Endothelial cell (in vitro differentiated cells): ENCODE measurements at regions not wholly inside any gene's neighbourhood (a gene's known extent, or its start where the extent isn't known, plus 50 kb on each side); places are given as distances from the start of the nearest gene placed in this dataset.

ENCODE experiments used
- DNase-seq: peaks from one replicate; pipeline ENCODE4 v3.0.0; 2021; ENCODE audit warnings: low spot score
- H3K27ac Mint-ChIP-seq: one replicate; pipeline ENCODE4 v1.8.0; 2021; ENCODE audit warnings: mixed read lengths, inconsistent platforms; ENCODE audit not compliant: unreplicated experiment
- H3K27me3 Mint-ChIP-seq: one replicate; pipeline ENCODE4 v1.8.0; 2021; ENCODE audit warnings: mild to moderate bottlenecking, moderate library complexity, mixed read lengths, inconsistent platforms; ENCODE audit not compliant: unreplicated experiment
- H3K36me3 Mint-ChIP-seq: one replicate; pipeline ENCODE4 v1.8.0; 2021; ENCODE audit warnings: mild to moderate bottlenecking, low read depth, mixed read lengths, inconsistent platforms; ENCODE audit not compliant: unreplicated experiment
- H3K4me1 Mint-ChIP-seq: one replicate; pipeline ENCODE4 v1.8.0; 2021; ENCODE audit warnings: mild to moderate bottlenecking, mixed read lengths, inconsistent platforms; ENCODE audit not compliant: unreplicated experiment
- H3K4me3 Mint-ChIP-seq: one replicate; pipeline ENCODE4 v1.8.0; 2021; ENCODE audit warnings: mild to moderate bottlenecking, mixed read lengths, inconsistent platforms; ENCODE audit not compliant: unreplicated experiment
- H3K9me3 Mint-ChIP-seq: one replicate; pipeline ENCODE4 v1.8.0; 2021; ENCODE audit warnings: mixed read lengths, inconsistent platforms; ENCODE audit not compliant: unreplicated experiment
- CTCF ChIP-seq: fragments of 200-600 bp; sonication (generic); IDR thresholded peaks from one replicate; pipeline ENCODE4 v1.5.0; 2021; ENCODE audit warnings: antibody characterized with exemption; ENCODE audit not compliant: unreplicated experiment

DNA sequence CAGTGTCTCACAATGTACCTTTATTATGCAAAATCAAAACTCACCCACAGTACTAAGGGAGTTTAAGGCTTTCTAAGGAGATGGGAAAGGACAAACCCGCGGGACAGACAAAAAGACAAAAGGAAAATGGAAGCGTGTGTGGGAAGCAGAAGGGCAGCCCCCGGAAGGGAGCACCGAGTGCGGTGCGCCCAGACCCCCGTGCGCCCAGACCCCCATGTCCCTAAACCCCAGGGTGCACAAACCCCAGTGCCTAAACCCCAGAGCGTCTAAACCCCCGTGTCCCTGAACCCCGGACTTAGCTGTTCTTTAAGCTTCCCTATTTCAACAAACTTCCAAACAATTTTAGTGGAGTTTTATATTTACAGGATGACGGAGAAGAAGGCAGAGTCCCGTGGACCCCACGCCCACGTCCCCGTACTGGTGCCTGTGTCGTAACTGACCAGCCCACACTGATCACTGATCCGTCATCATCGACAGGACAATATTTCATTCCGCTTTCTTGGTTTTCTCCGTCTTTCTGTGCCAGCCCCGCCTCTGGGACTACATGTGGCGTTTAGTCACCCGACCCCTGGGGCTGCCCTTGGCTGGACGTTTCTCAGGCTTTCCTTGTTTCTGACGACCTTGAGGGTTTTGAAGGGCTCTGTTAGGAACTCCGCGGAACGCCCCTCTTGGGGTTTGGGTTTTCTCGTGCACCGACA is 76.9 kb downstream of the RTP5 start:
- Mint-ChIP-seq H3K9me3 (no peaks in the 10 kb centered on the region), H3K4me3 (no peak overlapping the region), H3K27ac (peak overlapping the region; percentile 40), H3K27me3 (peaks cover 16% of the 10 kb centered on the region), H3K36me3 (peaks cover 7% of the 10 kb centered on the region), H3K4me1 (peaks cover 5% of the 10 kb centered on the region)
- DNase-seq, result no peak
- no peak for TF ChIP-seq CTCF

- DNase-seq, result no peak
- Mint-ChIP-seq H3K36me3 (peaks cover 7% of the 10 kb centered on the region), H3K4me1 (peaks cover 10% of the 10 kb centered on the region), H3K27me3 (peaks cover 16% of the 10 kb centered on the region), H3K27ac (no peak overlapping the region), H3K9me3 (no peaks in the 10 kb centered on the region), H3K4me3 (no peak overlapping the region)
- TF ChIP-seq CTCF, result no peak
Measured at GRCh38 chr2:241947004-241947350, 77.4 kb downstream of the RTP5 start.

DNA sequence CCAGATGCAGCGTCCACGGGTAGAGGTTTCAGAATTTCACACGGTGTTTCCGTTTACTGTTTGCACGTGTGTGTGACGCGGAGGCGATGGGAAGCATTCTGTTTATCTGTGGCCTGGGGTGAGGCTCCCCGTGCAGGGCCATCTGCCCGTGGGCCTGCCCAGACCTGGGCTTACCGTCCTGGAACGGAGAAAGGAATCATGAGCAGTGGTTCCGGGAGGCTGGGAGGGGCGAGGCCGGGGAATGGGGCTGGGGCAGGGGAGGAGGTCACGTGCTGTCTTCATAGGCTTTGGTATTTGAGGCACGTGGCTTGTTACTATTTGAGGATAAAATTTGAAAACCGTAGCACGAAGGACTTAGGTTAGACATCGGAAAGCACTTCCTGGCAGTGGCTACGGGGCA is 77.9 kb downstream of the RTP5 start:
- H3K4me3 Mint-ChIP-seq, result no peak overlapping the region
- H3K9me3 Mint-ChIP-seq, result no peaks in the 10 kb centered on the region
- no peak for DNase-seq
- H3K36me3 Mint-ChIP-seq, result peaks cover 7% of the 10 kb centered on the region
- peaks cover 15% of the 10 kb centered on the region for H3K27me3 Mint-ChIP-seq
- TF ChIP-seq CTCF, result no peak
- H3K27ac Mint-ChIP-seq, result no peak overlapping the region
- H3K4me1 Mint-ChIP-seq, result peaks cover 11% of the 10 kb centered on the region

- Mint-ChIP-seq H3K4me3 (peak overlapping the region; percentile 3), H3K4me1 (peaks cover 11% of the 10 kb centered on the region), H3K27me3 (peaks cover 15% of the 10 kb centered on the region), H3K27ac (peak overlapping the region; percentile 0), H3K9me3 (no peaks in the 10 kb centered on the region), H3K36me3 (peaks cover 7% of the 10 kb centered on the region)
- no peak for TF ChIP-seq CTCF
- no peak for DNase-seq
Measured at GRCh38 chr2:241947876-241948275, 78.3 kb downstream of the RTP5 start.

- Mint-ChIP-seq H3K27me3 (peaks cover 15% of the 10 kb centered on the region), H3K4me3 (peak overlapping the region; percentile 3), H3K36me3 (peaks cover 7% of the 10 kb centered on the region), H3K27ac (peak overlapping the region; percentile 0), H3K9me3 (no peaks in the 10 kb centered on the region), H3K4me1 (peaks cover 11% of the 10 kb centered on the region)
- no peak for DNase-seq
- TF ChIP-seq CTCF, result no peak
Measured at GRCh38 chr2:241948299-241948897, 78.9 kb downstream of the RTP5 start.
